ENCODE measurements at regions not wholly inside any gene's neighbourhood (a gene's known extent, or its start where the extent isn't known, plus 50 kb on each side); places are given as distances from the start of the nearest gene placed in this dataset.
"Not testable (repeated sequence)": the region's sequence is repeated elsewhere in the genome, so short reads cannot be mapped to it uniquely, and the experiment has no call there.

- no peak for DNase-seq (ENCODE audit: low read depth)
These were observed 97.7 kb downstream of the CDC42EP3 start for GRCh38 chr2:37573451-37574388.

GRCh38 chr2:37575780-37576179 is 95.7 kb downstream of the CDC42EP3 start:
- H3K4me3 ChIP-seq (ENCODE audit: control insufficient read depth, low read depth, low read length): no peak overlapping the region
- TF ChIP-seq, protein P1, sequence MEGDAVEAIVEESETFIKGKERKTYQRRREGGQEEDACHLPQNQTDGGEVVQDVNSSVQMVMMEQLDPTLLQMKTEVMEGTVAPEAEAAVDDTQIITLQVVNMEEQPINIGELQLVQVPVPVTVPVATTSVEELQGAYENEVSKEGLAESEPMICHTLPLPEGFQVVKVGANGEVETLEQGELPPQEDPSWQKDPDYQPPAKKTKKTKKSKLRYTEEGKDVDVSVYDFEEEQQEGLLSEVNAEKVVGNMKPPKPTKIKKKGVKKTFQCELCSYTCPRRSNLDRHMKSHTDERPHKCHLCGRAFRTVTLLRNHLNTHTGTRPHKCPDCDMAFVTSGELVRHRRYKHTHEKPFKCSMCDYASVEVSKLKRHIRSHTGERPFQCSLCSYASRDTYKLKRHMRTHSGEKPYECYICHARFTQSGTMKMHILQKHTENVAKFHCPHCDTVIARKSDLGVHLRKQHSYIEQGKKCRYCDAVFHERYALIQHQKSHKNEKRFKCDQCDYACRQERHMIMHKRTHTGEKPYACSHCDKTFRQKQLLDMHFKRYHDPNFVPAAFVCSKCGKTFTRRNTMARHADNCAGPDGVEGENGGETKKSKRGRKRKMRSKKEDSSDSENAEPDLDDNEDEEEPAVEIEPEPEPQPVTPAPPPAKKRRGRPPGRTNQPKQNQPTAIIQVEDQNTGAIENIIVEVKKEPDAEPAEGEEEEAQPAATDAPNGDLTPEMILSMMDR (IDR thresholded peaks at IDR 0.05; ENCODE audit: control insufficient read depth, insufficient read depth, low read depth, low read length, missing control alignments): peak; percentile 26
- DNase-seq (ENCODE audit: low read depth): no peak

More at GRCh38 chr2:37573451-37574388, 97.7 kb downstream of the CDC42EP3 start:
- TF ChIP-seq, protein P1 (IDR thresholded peaks at IDR 0.05; ENCODE audit: control insufficient read depth, insufficient read depth, low read depth, low read length, missing control alignments): no peak
- H3K4me3 ChIP-seq (ENCODE audit: control insufficient read depth, low read depth, low read length): no peak overlapping the region

DNA sequence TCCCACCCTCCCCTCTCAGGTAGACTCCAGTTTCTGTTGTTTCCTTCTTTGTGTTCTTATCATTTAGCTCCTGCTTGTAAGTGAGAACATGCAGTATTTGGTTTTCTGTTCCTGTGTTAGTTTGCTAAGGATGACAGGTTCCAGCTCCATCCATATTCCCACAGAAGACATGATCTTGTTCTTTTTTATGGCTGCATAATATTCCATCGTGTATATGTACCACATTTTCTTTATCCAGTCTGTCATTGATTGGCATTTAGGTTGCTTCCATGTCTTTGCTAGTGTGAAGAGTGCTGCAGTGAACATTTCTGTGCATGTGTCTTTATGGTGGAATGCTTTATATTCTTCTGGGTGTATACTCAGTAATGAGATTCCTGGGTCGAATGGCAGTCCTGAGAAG is 95.2 kb downstream of the CDC42EP3 start:
- not testable (repeated sequence) for DNase-seq (ENCODE audit: low read depth); H3K4me3 ChIP-seq (ENCODE audit: control insufficient read depth, low read depth, low read length)

- DNase-seq (ENCODE audit: low read depth): no peak
- TF ChIP-seq, protein P1 (IDR thresholded peaks at IDR 0.05; ENCODE audit: control insufficient read depth, insufficient read depth, low read depth, low read length, missing control alignments): no peak
- H3K4me3 ChIP-seq (ENCODE audit: control insufficient read depth, low read depth, low read length): no peak overlapping the region
These were observed 94.6 kb downstream of the CDC42EP3 start for GRCh38 chr2:37576831-37577230.

GRCh38 chr2:37579192-37579713 is 92.2 kb downstream of the CDC42EP3 start:
- TF ChIP-seq, protein P1 (IDR thresholded peaks at IDR 0.05; ENCODE audit: control insufficient read depth, insufficient read depth, low read depth, low read length, missing control alignments): no peak
- no peak overlapping the region for H3K4me3 ChIP-seq (ENCODE audit: control insufficient read depth, low read depth, low read length)
- DNase-seq (ENCODE audit: low read depth): no peak

- DNase-seq (ENCODE audit: low read depth): not testable (repeated sequence)
These were observed 91.5 kb downstream of the CDC42EP3 start for GRCh38 chr2:37579949-37580348.

DNA sequence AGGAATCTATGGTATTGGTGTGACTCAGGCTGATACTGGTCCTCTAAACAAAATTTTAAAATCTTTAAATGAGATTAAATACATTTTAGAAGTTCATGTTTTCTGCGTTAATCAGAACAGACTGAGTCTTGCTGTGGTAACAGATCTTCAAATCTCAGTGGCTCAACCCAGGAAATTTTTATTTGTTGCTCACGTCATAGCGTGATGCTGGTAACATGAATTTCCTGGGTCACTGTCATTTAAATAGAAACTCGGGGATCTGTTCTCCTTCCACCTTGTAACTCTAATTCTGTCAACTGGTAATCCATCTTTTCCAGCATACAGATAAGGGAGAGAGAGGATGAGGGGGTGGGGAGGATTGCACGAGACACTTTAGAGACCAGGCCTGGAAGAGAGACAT is 90.0 kb downstream of the CDC42EP3 start:
- TF ChIP-seq, protein P1 (IDR thresholded peaks at IDR 0.05; ENCODE audit: control insufficient read depth, insufficient read depth, low read depth, low read length, missing control alignments): no peak
- H3K4me3 ChIP-seq (ENCODE audit: control insufficient read depth, low read depth, low read length): no peak overlapping the region
- no peak for DNase-seq (ENCODE audit: low read depth)

More at GRCh38 chr2:37579949-37580348, 91.5 kb downstream of the CDC42EP3 start:
- not testable (repeated sequence) for H3K4me3 ChIP-seq (ENCODE audit: control insufficient read depth, low read depth, low read length)
